ENCODE measurements at regions not wholly inside any gene's neighbourhood (a gene's known extent, or its start where the extent isn't known, plus 50 kb on each side); places are given as distances from the start of the nearest gene placed in this dataset.

DNA sequence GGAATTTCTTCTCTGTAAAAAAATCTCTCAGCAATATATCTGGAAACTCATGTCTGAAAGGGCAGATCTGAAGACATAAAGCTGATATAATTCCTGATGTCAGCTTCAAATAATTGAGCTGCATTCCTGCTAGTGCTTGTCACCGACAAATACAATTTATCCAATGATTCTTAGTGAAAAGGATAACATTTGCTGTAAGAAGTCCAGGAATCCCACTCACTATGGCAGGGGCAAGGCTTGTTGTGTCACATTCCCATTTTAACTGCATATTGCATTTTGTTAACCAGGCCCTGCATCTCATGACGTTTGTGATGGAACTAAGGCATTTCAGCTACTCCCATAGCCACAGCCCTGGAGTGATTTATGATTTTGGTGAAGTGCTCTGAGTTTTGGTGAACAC is 160.1 kb upstream of the DAB2 start:
- Histone ChIP-seq H3K4me3 (ENCODE audit: low read depth in 1 of 2, low read length in 2 of 2) (no peak overlapping the region), H3K9me3 (ENCODE audit: control insufficient read depth in 2 of 2, insufficient read depth in 1 of 2, low read depth in 1 of 2, low read length in 1 of 2) (no peaks in the 10 kb centered on the region), H3K4me1 (ENCODE audit: control insufficient read depth in 2 of 2, insufficient read depth in 2 of 2, low read length in 1 of 2) (peaks cover 0 to 3% of the 10 kb centered on the region in 2 donors), H3K27ac (ENCODE audit: low read depth in 2 of 2, low read length in 1 of 2) (no peak overlapping the region), H3K27me3 (ENCODE audit: control insufficient read depth in 1 of 2, insufficient read depth in 2 of 2, low read length in 2 of 2) (peaks cover 0 to 3% of the 10 kb centered on the region in 2 donors), H3K36me3 (ENCODE audit: control insufficient read depth in 2 of 2, insufficient read depth in 2 of 2, low read length in 1 of 2) (no peaks in the 10 kb centered on the region)
- WGBS, 2 donors = 50 to 51% methylated on average over 2 of the region's 2 CpGs

DNA sequence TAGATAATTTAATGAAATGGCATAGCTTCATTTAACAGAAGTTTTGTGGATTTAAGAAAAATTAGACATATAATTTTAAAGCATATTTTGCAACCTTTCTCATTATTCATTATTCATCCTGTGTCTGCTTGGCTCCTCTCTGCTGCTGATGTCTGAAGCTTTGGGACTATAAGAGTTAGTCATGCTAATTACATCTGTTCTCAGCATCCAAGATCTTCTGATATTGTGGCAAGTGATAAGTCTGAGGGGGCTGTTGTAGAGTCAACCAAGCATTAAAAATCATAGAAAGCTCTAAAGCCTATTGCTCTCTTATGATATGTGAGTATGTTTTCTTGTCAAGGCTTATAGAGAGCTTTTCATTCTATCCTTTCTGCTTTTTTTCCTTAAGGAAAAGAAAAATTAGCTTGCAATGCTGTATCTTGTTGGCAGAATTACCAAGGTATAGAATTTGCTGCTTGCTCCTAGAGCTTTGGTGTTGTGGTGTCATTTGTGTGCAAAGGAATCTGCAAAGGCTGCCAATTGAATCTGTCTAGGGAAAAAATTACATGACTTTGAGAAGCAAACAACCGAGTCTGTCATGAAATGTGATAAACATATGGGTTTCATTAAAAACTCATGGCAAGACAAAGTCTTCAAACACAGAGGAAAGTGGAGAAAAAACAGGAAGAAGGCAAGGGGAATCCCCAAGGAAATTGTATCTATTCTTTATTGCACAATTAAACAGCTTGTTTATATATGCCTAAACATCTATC is 156.1 kb upstream of the DAB2 start:
- Histone ChIP-seq H3K4me3 (ENCODE audit: low read depth in 1 of 2, low read length in 2 of 2) (no peak overlapping the region), H3K4me1 (ENCODE audit: control insufficient read depth in 2 of 2, insufficient read depth in 2 of 2, low read length in 1 of 2) (no peaks in the 10 kb centered on the region), H3K9me3 (ENCODE audit: control insufficient read depth in 2 of 2, insufficient read depth in 1 of 2, low read depth in 1 of 2, low read length in 1 of 2) (no peaks in the 10 kb centered on the region), H3K36me3 (ENCODE audit: control insufficient read depth in 2 of 2, insufficient read depth in 2 of 2, low read length in 1 of 2) (no peaks in the 10 kb centered on the region), H3K27ac (ENCODE audit: low read depth in 2 of 2, low read length in 1 of 2) (no peak overlapping the region), H3K27me3 (ENCODE audit: control insufficient read depth in 1 of 2, insufficient read depth in 2 of 2, low read length in 2 of 2) (peaks cover 0 to 3% of the 10 kb centered on the region in 2 donors)
- WGBS, 2 donors = 3 to 8% methylated on average over 1 of the region's 1 CpG

DNA sequence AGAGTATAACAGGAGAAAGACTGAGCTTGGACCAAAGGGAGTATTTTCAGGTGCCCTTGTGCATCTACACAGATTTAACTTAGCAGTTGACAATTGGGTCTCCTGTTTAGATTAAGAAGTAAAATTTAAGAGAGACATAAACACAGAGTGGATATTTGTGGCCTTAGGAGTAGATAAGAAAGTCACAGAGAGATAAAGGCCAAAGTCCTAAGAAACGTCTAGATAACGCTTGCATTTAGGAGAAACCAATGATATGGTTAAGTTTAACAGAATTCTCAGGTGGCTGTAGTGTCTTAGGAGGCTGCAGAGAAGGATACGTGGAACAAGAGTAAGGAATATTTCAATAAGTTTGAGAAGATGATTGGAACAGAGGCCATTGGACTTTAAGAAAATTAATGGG is 155.0 kb upstream of the DAB2 start:
- no peak overlapping the region for H3K27ac ChIP-seq (ENCODE audit: low read depth in 2 of 2, low read length in 1 of 2)
- H3K9me3 ChIP-seq (ENCODE audit: control insufficient read depth in 2 of 2, insufficient read depth in 1 of 2, low read depth in 1 of 2, low read length in 1 of 2) = no peaks in the 10 kb centered on the region
- no peak overlapping the region for H3K4me3 ChIP-seq (ENCODE audit: low read depth in 1 of 2, low read length in 2 of 2)
- no peaks in the 10 kb centered on the region for H3K27me3 ChIP-seq (ENCODE audit: control insufficient read depth in 1 of 2, insufficient read depth in 2 of 2, low read length in 2 of 2)
- 80 to 89% methylated on average over 3 of the region's 3 CpGs for WGBS, 2 donors
- no peaks in the 10 kb centered on the region for H3K36me3 ChIP-seq (ENCODE audit: control insufficient read depth in 2 of 2, insufficient read depth in 2 of 2, low read length in 1 of 2)
- no peaks in the 10 kb centered on the region for H3K4me1 ChIP-seq (ENCODE audit: control insufficient read depth in 2 of 2, insufficient read depth in 2 of 2, low read length in 1 of 2)

DNA sequence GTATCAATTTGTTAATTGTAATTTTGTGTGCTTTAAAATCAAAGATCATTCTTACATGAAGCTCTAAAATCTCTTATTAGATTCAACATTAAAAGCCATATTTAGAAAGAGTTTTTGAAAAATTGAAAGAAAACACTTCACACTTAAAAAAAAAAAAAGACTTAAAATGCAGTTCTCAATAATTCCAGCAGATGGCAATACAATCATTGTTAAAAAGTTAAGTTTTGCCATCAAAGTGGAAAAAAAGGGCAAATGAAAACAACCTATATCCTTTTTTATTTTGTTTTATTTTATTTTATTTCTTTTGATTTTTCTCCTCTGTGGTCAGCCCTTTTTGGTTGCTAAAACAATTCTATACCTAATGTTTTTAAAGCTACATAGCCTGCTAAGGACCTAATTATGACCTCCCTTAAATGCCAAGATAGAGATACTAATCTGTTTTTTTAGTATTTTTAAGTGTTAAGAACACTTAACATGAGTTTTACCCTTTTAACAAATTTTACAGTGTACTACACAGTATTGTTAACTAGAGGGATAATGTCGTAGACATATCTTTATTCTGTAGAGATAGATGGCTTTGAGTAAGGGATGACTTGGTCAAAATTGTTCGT is 154.2 kb upstream of the DAB2 start:
- no peaks in the 10 kb centered on the region for H3K27me3 ChIP-seq (ENCODE audit: control insufficient read depth in 1 of 2, insufficient read depth in 2 of 2, low read length in 2 of 2)
- no peaks in the 10 kb centered on the region for H3K4me1 ChIP-seq (ENCODE audit: control insufficient read depth in 2 of 2, insufficient read depth in 2 of 2, low read length in 1 of 2)
- no peaks in the 10 kb centered on the region for H3K9me3 ChIP-seq (ENCODE audit: control insufficient read depth in 2 of 2, insufficient read depth in 1 of 2, low read depth in 1 of 2, low read length in 1 of 2)
- no peak overlapping the region for H3K4me3 ChIP-seq (ENCODE audit: low read depth in 1 of 2, low read length in 2 of 2)
- no peaks in the 10 kb centered on the region for H3K36me3 ChIP-seq (ENCODE audit: control insufficient read depth in 2 of 2, insufficient read depth in 2 of 2, low read length in 1 of 2)
- 91 to 93% methylated on average over 2 of the region's 2 CpGs for WGBS, 2 donors
- no peak overlapping the region for H3K27ac ChIP-seq (ENCODE audit: low read depth in 2 of 2, low read length in 1 of 2)

DNA sequence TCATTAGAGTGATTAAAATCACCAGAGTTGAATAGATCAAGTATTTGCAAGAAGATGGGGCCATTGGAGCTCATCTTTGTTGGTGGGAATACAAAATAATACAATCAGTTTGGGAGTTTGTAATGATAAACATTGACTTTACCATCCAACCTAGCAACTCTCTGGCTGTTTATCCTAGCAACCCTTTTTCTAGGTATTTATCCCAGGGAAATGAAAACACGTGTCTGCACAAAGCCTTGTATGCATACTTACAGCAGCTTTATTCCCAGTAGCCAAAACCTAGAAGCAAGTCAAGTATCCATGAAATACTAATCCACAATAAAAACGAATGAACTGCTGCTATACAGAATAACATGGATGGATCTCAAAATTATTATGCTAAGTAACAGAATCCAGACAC is 152.7 kb upstream of the DAB2 start:
- Histone ChIP-seq H3K4me1 (ENCODE audit: control insufficient read depth in 2 of 2, insufficient read depth in 2 of 2, low read length in 1 of 2) (no peaks in the 10 kb centered on the region), H3K27me3 (ENCODE audit: control insufficient read depth in 1 of 2, insufficient read depth in 2 of 2, low read length in 2 of 2) (no peaks in the 10 kb centered on the region), H3K36me3 (ENCODE audit: control insufficient read depth in 2 of 2, insufficient read depth in 2 of 2, low read length in 1 of 2) (no peaks in the 10 kb centered on the region), H3K27ac (ENCODE audit: low read depth in 2 of 2, low read length in 1 of 2) (no peak overlapping the region), H3K4me3 (ENCODE audit: low read depth in 1 of 2, low read length in 2 of 2) (no peak overlapping the region), H3K9me3 (ENCODE audit: control insufficient read depth in 2 of 2, insufficient read depth in 1 of 2, low read depth in 1 of 2, low read length in 1 of 2) (no peaks in the 10 kb centered on the region)
- 23 to 25% methylated on average over 2 of the region's 2 CpGs for WGBS, 2 donors

DNA sequence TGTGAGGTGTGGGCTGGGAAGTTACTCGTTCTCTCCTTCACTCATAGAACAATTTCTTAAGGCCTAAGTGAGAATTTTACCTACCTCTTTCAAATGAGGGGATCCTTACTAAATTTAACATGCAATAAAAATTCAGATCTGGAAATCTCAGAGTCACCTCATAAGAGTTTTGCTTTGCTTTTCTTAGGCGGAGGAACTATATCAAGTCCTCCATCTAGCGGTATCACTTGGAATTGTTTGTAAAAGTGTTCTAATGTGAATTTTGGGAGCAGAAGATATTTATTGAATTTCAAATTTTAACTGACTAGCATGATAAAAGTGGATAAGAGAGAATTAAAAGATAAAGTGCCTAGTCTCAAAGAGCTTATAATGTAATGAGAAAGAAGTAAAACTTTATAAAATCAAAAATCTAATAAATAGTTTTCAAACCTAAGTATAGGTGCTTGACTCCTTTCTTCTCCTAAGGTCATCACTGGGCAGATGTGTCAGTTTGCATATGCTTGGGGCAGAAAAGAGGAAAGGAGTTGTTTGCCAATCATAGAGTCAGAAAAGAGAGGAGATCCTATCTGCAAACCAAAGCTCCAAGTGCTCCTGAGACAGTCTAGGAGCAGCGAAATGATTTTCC is 145.7 kb upstream of the DAB2 start:
- 29 to 32% methylated on average over 4 of the region's 4 CpGs for WGBS, 2 donors
- H3K4me1 ChIP-seq (ENCODE audit: control insufficient read depth in 2 of 2, insufficient read depth in 2 of 2, low read length in 1 of 2) = no peaks in the 10 kb centered on the region
- H3K27me3 ChIP-seq (ENCODE audit: control insufficient read depth in 1 of 2, insufficient read depth in 2 of 2, low read length in 2 of 2) = no peaks in the 10 kb centered on the region
- no peak overlapping the region for H3K27ac ChIP-seq (ENCODE audit: low read depth in 2 of 2, low read length in 1 of 2)
- no peaks in the 10 kb centered on the region for H3K9me3 ChIP-seq (ENCODE audit: control insufficient read depth in 2 of 2, insufficient read depth in 1 of 2, low read depth in 1 of 2, low read length in 1 of 2)
- H3K4me3 ChIP-seq (ENCODE audit: low read depth in 1 of 2, low read length in 2 of 2) = no peak overlapping the region
- no peaks in the 10 kb centered on the region for H3K36me3 ChIP-seq (ENCODE audit: control insufficient read depth in 2 of 2, insufficient read depth in 2 of 2, low read length in 1 of 2)

DNA sequence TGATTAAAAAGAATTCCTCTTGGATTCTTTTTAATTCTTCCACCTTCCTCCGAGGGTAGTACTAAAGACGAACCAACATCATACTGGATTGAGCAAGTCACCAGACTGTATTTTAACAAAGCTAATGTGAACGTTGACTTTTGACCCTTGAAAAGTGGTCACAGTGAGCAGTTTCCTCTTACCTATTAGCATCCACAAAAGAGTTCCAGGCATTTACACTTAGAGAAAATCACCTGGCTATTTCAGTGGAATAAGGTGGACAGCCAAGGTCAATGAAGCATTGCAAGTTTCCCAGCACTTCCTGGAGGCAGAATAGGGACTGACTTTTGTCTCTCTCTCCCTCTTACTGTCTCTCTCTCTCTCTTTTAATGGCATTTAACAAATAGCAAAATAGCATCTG is 145.1 kb upstream of the DAB2 start:
- Histone ChIP-seq H3K4me3 (ENCODE audit: low read depth in 1 of 2, low read length in 2 of 2) (no peak overlapping the region), H3K27ac (ENCODE audit: low read depth in 2 of 2, low read length in 1 of 2) (no peak overlapping the region), H3K36me3 (ENCODE audit: control insufficient read depth in 2 of 2, insufficient read depth in 2 of 2, low read length in 1 of 2) (no peaks in the 10 kb centered on the region), H3K9me3 (ENCODE audit: control insufficient read depth in 2 of 2, insufficient read depth in 1 of 2, low read depth in 1 of 2, low read length in 1 of 2) (no peaks in the 10 kb centered on the region), H3K4me1 (ENCODE audit: control insufficient read depth in 2 of 2, insufficient read depth in 2 of 2, low read length in 1 of 2) (no peaks in the 10 kb centered on the region), H3K27me3 (ENCODE audit: control insufficient read depth in 1 of 2, insufficient read depth in 2 of 2, low read length in 2 of 2) (no peaks in the 10 kb centered on the region)
- 61 to 66% methylated on average over 3 of the region's 3 CpGs for WGBS, 2 donors

DNA sequence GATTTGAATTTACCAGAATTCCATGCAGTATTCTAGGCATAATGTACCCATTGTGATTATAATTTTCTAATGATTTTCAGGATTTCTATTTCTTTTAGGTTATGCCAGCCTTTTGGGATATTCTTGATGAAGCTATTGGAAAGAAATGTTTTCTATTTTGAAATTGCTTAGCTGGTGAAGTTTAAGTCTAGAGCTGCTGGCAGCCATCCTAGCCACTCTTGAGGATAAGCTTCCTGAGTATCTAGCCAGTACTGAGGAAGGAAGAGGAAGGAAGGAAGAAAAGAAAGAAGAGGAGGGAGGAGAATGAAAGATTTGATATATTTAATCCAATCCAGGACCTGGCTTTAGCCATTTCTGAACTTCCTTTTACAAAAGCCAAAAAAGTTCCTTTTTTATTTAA is 142.1 kb upstream of the DAB2 start:
- H3K9me3 ChIP-seq (ENCODE audit: control insufficient read depth in 2 of 2, insufficient read depth in 1 of 2, low read depth in 1 of 2, low read length in 1 of 2) = no peaks in the 10 kb centered on the region
- H3K36me3 ChIP-seq (ENCODE audit: control insufficient read depth in 2 of 2, insufficient read depth in 2 of 2, low read length in 1 of 2) = no peaks in the 10 kb centered on the region
- H3K4me1 ChIP-seq (ENCODE audit: control insufficient read depth in 2 of 2, insufficient read depth in 2 of 2, low read length in 1 of 2) = no peaks in the 10 kb centered on the region
- no peak overlapping the region for H3K4me3 ChIP-seq (ENCODE audit: low read depth in 1 of 2, low read length in 2 of 2)
- H3K27ac ChIP-seq (ENCODE audit: low read depth in 2 of 2, low read length in 1 of 2) = no peak overlapping the region
- no peaks in the 10 kb centered on the region for H3K27me3 ChIP-seq (ENCODE audit: control insufficient read depth in 1 of 2, insufficient read depth in 2 of 2, low read length in 2 of 2)

DNA sequence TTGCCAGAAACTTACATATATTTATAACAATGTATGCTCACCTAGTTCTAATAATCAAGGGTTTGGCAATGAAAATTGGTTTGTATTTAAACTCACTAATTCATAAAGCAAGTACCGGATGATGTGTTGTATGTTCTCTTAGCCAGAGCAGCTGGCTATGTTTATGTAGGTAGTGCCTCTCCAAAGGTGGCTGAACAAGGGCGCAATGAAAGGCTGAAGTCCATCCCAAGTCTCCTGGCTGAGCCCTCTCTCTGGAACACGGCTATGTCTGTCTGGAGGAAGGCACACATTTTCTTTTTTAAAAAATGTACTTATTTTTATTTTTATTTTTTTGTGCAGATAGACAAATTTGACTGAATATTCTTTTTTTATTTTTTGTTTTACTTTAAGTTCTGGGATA is 141.2 kb upstream of the DAB2 start:
- H3K27ac ChIP-seq (ENCODE audit: low read depth in 2 of 2, low read length in 1 of 2) = no peak overlapping the region
- H3K4me1 ChIP-seq (ENCODE audit: control insufficient read depth in 2 of 2, insufficient read depth in 2 of 2, low read length in 1 of 2) = no peaks in the 10 kb centered on the region
- no peaks in the 10 kb centered on the region for H3K36me3 ChIP-seq (ENCODE audit: control insufficient read depth in 2 of 2, insufficient read depth in 2 of 2, low read length in 1 of 2)
- WGBS, 2 donors = 76 to 91% methylated on average over 3 of the region's 3 CpGs
- H3K9me3 ChIP-seq (ENCODE audit: control insufficient read depth in 2 of 2, insufficient read depth in 1 of 2, low read depth in 1 of 2, low read length in 1 of 2) = no peaks in the 10 kb centered on the region
- no peaks in the 10 kb centered on the region for H3K27me3 ChIP-seq (ENCODE audit: control insufficient read depth in 1 of 2, insufficient read depth in 2 of 2, low read length in 2 of 2)
- H3K4me3 ChIP-seq (ENCODE audit: low read depth in 1 of 2, low read length in 2 of 2) = no peak overlapping the region

DNA sequence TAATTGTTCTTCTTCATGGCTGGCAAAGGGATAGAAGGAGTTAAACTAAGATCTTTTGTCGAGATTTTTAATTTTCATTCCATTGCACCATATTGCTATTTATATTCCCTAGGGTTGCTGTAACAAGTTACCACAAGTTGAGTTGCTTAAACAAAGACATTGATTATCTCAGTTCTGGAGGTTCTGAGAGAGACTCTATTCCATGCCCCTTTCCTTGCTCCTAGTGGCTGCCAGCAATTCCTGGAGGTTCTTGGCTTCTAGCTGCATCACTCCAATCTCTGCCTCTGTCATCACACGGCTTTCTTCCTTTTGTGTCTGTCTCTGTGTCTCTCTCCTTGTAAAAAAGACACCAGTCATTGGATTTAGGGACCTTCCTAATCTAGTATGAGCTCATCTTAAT is 136.6 kb upstream of the DAB2 start:
- no peaks in the 10 kb centered on the region for H3K36me3 ChIP-seq (ENCODE audit: control insufficient read depth in 2 of 2, insufficient read depth in 2 of 2, low read length in 1 of 2)
- no peaks in the 10 kb centered on the region for H3K27me3 ChIP-seq (ENCODE audit: control insufficient read depth in 1 of 2, insufficient read depth in 2 of 2, low read length in 2 of 2)
- 28 to 38% methylated on average over 2 of the region's 2 CpGs for WGBS, 2 donors
- no peak overlapping the region for H3K4me3 ChIP-seq (ENCODE audit: low read depth in 1 of 2, low read length in 2 of 2)
- H3K27ac ChIP-seq (ENCODE audit: low read depth in 2 of 2, low read length in 1 of 2) = no peak overlapping the region
- no peaks in the 10 kb centered on the region for H3K9me3 ChIP-seq (ENCODE audit: control insufficient read depth in 2 of 2, insufficient read depth in 1 of 2, low read depth in 1 of 2, low read length in 1 of 2)
- no peaks in the 10 kb centered on the region for H3K4me1 ChIP-seq (ENCODE audit: control insufficient read depth in 2 of 2, insufficient read depth in 2 of 2, low read length in 1 of 2)

All from esophagus (tissue), 2 donors.